Parathyroid adenoma (tissue), 2 donors: ENCODE measurements at regions not wholly inside any gene's neighbourhood (a gene's known extent, or its start where the extent isn't known, plus 50 kb on each side); places are given as distances from the start of the nearest gene placed in this dataset.

Experiments
- H2AFZ ChIP-seq: fragments of 300-600 bp; sonication (generic); one replicate; pipeline ENCODE4 v1.7.0; 2017; ENCODE audit warnings: antibody characterized with exemption, mild to moderate bottlenecking
- H3K27ac ChIP-seq: fragments of 300-600 bp; sonication (generic); one replicate; pipeline ENCODE4 v1.7.0; 2017
- H3K27me3 ChIP-seq: fragments of 300-600 bp; sonication (generic); one replicate; pipeline ENCODE4 v1.7.0; 2017; ENCODE audit warnings: low read length; ENCODE audit not compliant: control insufficient read depth, insufficient read depth
- H3K36me3 ChIP-seq: fragments of 300-600 bp; sonication (generic); one replicate; pipeline ENCODE4 v1.7.0; 2017; ENCODE audit warnings: low read length; ENCODE audit not compliant: control insufficient read depth, insufficient read depth
- H3K4me1 ChIP-seq: fragments of 300-600 bp; sonication (generic); one replicate; pipeline ENCODE4 v1.7.0; 2017; ENCODE audit warnings: control low read depth
- H3K4me2 ChIP-seq: fragments of 300-600 bp; sonication (generic); one replicate; pipeline ENCODE4 v1.7.0; 2017; ENCODE audit warnings: low read length
- H3K4me3 ChIP-seq: fragments of 300-600 bp; sonication (generic); one replicate; pipeline ENCODE4 v1.7.0; 2017; ENCODE audit warnings: low read depth, low read length
- H3K79me2 ChIP-seq: fragments of 300-600 bp; sonication (generic); one replicate; pipeline ENCODE4 v1.7.0; 2017; ENCODE audit warnings: control low read depth
- H3K9ac ChIP-seq: fragments of 300-600 bp; sonication (generic); one replicate; pipeline ENCODE4 v1.7.0; 2017; ENCODE audit warnings: mild to moderate bottlenecking
- H3K9me3 ChIP-seq: fragments of 300-600 bp; sonication (generic); one replicate; pipeline ENCODE4 v1.7.0; 2017; ENCODE audit warnings: low read length; ENCODE audit not compliant: control insufficient read depth
- CTCF ChIP-seq: fragments of 300-600 bp; sonication (generic); IDR thresholded peaks from one replicate; pipeline ENCODE4 v1.7.0; 2017; ENCODE audit warnings: antibody characterized with exemption, mild to moderate bottlenecking
- donor health status: primary hyperparathyroidism.

DNA sequence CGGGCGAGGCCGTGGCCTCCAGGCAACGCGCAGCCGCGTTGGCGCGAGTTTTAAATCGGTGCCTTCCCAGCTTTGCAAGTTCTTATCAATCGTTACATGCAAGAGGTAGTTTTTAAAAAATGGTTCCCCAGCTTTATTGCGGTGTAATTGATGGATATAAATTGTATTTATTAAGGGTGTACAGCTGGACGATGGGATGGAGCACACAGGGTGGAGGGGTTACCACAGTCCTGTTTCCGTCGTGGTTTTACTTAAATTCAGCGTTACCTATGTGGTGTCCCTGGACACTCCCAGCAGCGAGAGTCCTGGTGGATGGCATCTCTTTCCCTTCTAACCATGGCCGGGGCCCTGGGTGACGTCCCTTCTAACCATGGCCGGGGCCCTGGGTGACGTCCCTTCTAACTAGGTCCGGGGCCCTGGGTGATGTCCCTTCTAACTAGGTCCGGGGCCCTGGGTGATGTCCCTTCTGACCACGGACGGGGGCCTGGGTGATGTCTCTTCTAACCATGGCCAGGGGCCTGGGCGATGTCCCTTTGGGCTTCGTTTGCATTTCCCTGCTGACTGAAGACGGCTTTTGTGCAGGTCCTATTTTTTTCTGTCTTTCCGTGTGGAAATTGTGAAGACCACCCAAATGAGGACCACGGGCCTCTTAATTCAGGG, 97.9 kb downstream of the TNFAIP2 start:
- no peaks in the 10 kb centered on the region for H3K4me1 ChIP-seq
- no peaks in the 10 kb centered on the region for H3K79me2 ChIP-seq
- TF ChIP-seq CTCF, result no peak
- no peaks in the 10 kb centered on the region for H3K27me3 ChIP-seq
- no peak overlapping the region for H3K27ac ChIP-seq
- H3K4me2 ChIP-seq, result peak overlapping the region; percentile 58
- no peaks in the 10 kb centered on the region for H3K36me3 ChIP-seq
- no peaks in the 10 kb centered on the region for H3K9me3 ChIP-seq
- peak overlapping the region; percentile 64 for H2AFZ ChIP-seq
- H3K4me3 ChIP-seq, result no peak overlapping the region
- no peak overlapping the region for H3K9ac ChIP-seq

GRCh38 chr14:103221781-103222358, 98.6 kb downstream of the TNFAIP2 start:
- Histone ChIP-seq H3K4me2 (no peak overlapping the region), H3K9me3 (no peaks in the 10 kb centered on the region), H3K27me3 (no peaks in the 10 kb centered on the region), H3K4me1 (no peaks in the 10 kb centered on the region), H3K36me3 (no peaks in the 10 kb centered on the region), H3K4me3 (no peak overlapping the region), H3K79me2 (no peaks in the 10 kb centered on the region), H2AFZ (no peak overlapping the region), H3K27ac (no peak overlapping the region), H3K9ac (no peak overlapping the region)
- no peak for TF ChIP-seq CTCF

DNA sequence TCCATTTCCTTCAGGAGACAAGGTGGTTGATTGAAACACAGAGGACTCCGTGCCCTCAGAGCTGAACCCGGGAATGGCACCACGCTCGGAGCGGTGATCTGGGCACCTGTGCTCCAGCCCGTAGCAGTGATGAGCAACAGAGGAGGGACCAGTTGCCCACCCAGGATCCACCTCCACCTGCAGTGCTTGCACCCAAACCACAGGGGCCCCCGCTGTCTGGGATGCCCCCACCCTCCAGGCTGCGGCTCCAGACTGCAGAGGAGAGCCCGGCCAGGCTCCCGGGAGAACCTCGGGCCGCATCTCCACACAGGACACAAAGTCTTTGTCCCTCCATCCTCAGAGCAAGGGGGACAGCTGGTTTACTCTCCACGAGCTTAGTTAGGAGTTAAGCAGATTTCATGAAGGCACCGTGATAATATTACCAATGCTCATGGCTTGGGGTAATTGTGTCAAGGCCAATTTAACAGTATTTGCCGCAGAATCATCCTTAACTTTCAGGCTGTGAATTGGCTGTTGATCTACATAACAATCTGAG, 100.6 kb downstream of the TNFAIP2 start:
- Histone ChIP-seq H3K4me1 (no peaks in the 10 kb centered on the region), H3K9ac (no peak overlapping the region), H3K36me3 (no peaks in the 10 kb centered on the region), H3K27me3 (no peaks in the 10 kb centered on the region), H3K4me3 (no peak overlapping the region), H3K4me2 (no peak overlapping the region), H3K79me2 (no peaks in the 10 kb centered on the region), H3K27ac (no peak overlapping the region), H2AFZ (no peak overlapping the region), H3K9me3 (no peaks in the 10 kb centered on the region)
- TF ChIP-seq CTCF, result no peak

GRCh38 chr14:103225062-103225461, 101.8 kb downstream of the TNFAIP2 start:
- no peak overlapping the region for H3K4me2 ChIP-seq
- no peak overlapping the region for H3K27ac ChIP-seq
- TF ChIP-seq CTCF, result no peak
- no peaks in the 10 kb centered on the region for H3K9me3 ChIP-seq
- no peaks in the 10 kb centered on the region for H3K27me3 ChIP-seq
- H3K4me1 ChIP-seq, result no peaks in the 10 kb centered on the region
- no peak overlapping the region for H3K9ac ChIP-seq
- H3K79me2 ChIP-seq, result no peaks in the 10 kb centered on the region
- H2AFZ ChIP-seq, result no peak overlapping the region
- no peak overlapping the region for H3K4me3 ChIP-seq
- H3K36me3 ChIP-seq, result no peaks in the 10 kb centered on the region

DNA sequence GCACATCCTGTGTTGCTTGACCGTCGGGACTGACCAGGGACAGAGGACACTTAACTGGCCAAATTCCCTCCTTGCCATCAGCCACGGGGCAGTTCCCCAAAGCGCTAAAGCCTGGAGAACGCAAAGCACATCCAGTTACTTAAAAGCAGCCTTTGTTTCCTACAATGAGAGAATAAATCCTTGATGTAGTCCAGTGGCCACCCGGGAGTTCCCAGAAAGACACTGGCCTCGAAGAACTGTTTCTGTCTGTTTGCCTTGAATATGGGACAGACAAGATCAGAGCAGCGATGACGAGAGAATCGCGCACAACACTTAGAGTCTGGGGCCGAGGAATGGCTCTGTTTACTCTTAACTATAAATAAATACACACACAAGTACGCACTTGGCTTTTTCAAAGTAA, 102.2 kb downstream of the TNFAIP2 start:
- Histone ChIP-seq H3K4me1 (no peaks in the 10 kb centered on the region), H3K9me3 (no peaks in the 10 kb centered on the region), H3K9ac (no peak overlapping the region), H3K27ac (no peak overlapping the region), H3K79me2 (no peaks in the 10 kb centered on the region), H3K36me3 (no peaks in the 10 kb centered on the region), H2AFZ (no peak overlapping the region), H3K4me3 (no peak overlapping the region), H3K27me3 (no peaks in the 10 kb centered on the region), H3K4me2 (no peak overlapping the region)
- TF ChIP-seq CTCF, result no peak
